Islet precursor cell (in vitro differentiated cells): ENCODE measurements at regions not wholly inside any gene's neighbourhood (a gene's known extent, or its start where the extent isn't known, plus 50 kb on each side); places are given as distances from the start of the nearest gene placed in this dataset.
"Not testable (repeated sequence)": the region's sequence is repeated elsewhere in the genome, so short reads cannot be mapped to it uniquely, and the experiment has no call there.

Experiments
- DNase-seq: peaks from one replicate; pipeline ENCODE4 v3.0.0-alpha.2; 2018

- no peak for DNase-seq
Measured at GRCh38 chr20:25985597-25985996, 288.9 kb upstream of the ZNF337 start.

- DNase-seq, result no peak
Measured at GRCh38 chr20:25984933-25985332, 288.3 kb upstream of the ZNF337 start.

GRCh38 chr20:25982701-25983100 lies 286.0 kb upstream of the ZNF337 start:
- DNase-seq, result not testable (repeated sequence)

GRCh38 chr20:25978450-25979190 lies 282.0 kb upstream of the ZNF337 start:
- DNase-seq, result not testable (repeated sequence)

GRCh38 chr20:25975816-25976215 lies 279.2 kb upstream of the ZNF337 start:
- DNase-seq, result not testable (repeated sequence)

- not testable (repeated sequence) for DNase-seq
Measured at GRCh38 chr20:25965203-25965602, 268.6 kb upstream of the ZNF337 start.

GRCh38 chr20:25953876-25954275 lies 257.2 kb upstream of the ZNF337 start:
- not testable (repeated sequence) for DNase-seq

GRCh38 chr20:25935230-25935629 lies 238.6 kb upstream of the ZNF337 start:
- DNase-seq, result not testable (repeated sequence)

GRCh38 chr20:25932806-25933205 lies 236.2 kb upstream of the ZNF337 start:
- not testable (repeated sequence) for DNase-seq

- not testable (repeated sequence) for DNase-seq
Measured at GRCh38 chr20:25932170-25932569, 235.5 kb upstream of the ZNF337 start.

- DNase-seq, result not testable (repeated sequence)
Measured at GRCh38 chr20:25902321-25902720, 205.7 kb upstream of the ZNF337 start.

GRCh38 chr20:25898663-25899062 lies 202.0 kb upstream of the ZNF337 start:
- not testable (repeated sequence) for DNase-seq

GRCh38 chr20:25879096-25879495 lies 182.4 kb upstream of the ZNF337 start:
- DNase-seq, result not testable (repeated sequence)

GRCh38 chr20:25868650-25868979 lies 172.0 kb upstream of the ZNF337 start:
- DNase-seq, result not testable (repeated sequence)

GRCh38 chr20:25867776-25868649 lies 171.4 kb upstream of the ZNF337 start:
- peak; percentile 81 for DNase-seq

- not testable (repeated sequence) for DNase-seq
Measured at GRCh38 chr20:25867015-25867775, 170.5 kb upstream of the ZNF337 start.

- peak; percentile 92 for DNase-seq
Measured at GRCh38 chr20:25865715-25866656, 169.3 kb upstream of the ZNF337 start.

GRCh38 chr20:25864963-25865714 lies 168.5 kb upstream of the ZNF337 start:
- not testable (repeated sequence) for DNase-seq

- no peak for DNase-seq
Measured at GRCh38 chr20:25864326-25864962, 167.8 kb upstream of the ZNF337 start.

- peak; percentile 76 for DNase-seq
Measured at GRCh38 chr20:25863536-25864325, 167.1 kb upstream of the ZNF337 start.
